Thymus (tissue), 11 donors: ENCODE measurements at regions not wholly inside any gene's neighbourhood (a gene's known extent, or its start where the extent isn't known, plus 50 kb on each side); places are given as distances from the start of the nearest gene placed in this dataset.

ENCODE experiments used
- DNase-seq, 9 donors: peaks; one replicate each; pipeline ENCODE4 v3.0.0-alpha.2; 2013; ENCODE audit warnings: low spot score in 9 of 9, low read depth in 6 of 9, missing footprints in 1 of 9
- H3K27ac ChIP-seq, 2 donors: one replicate each; pipeline ENCODE4 v1.5.1; 2013; ENCODE audit warnings: control low read depth in 1 of 2, low read depth in 1 of 2, low read length in 1 of 2, mild to moderate bottlenecking in 1 of 2, moderate library complexity in 1 of 2
- H3K27me3 ChIP-seq, 2 donors: one replicate each; pipeline ENCODE4 v1.5.1; 2013; ENCODE audit warnings: low read length in 1 of 2; ENCODE audit not compliant: control insufficient read depth in 2 of 2, insufficient read depth in 1 of 2
- H3K36me3 ChIP-seq, 2 donors: one replicate each; pipeline ENCODE4 v1.5.1; 2013; ENCODE audit warnings: low read length in 1 of 2, mild to moderate bottlenecking in 1 of 2, moderate library complexity in 1 of 2; ENCODE audit not compliant: control insufficient read depth in 2 of 2, insufficient read depth in 2 of 2
- H3K4me1 ChIP-seq, 2 donors: one replicate each; pipeline ENCODE4 v1.5.1; 2013; ENCODE audit warnings: low read length in 2 of 2; ENCODE audit not compliant: control insufficient read depth in 2 of 2, insufficient read depth in 2 of 2
- H3K4me3 ChIP-seq, 2 donors: one replicate each; pipeline ENCODE4 v1.5.1; 2013; ENCODE audit warnings: low read length in 2 of 2, control low read depth in 1 of 2, mild to moderate bottlenecking in 1 of 2
- H3K9me3 ChIP-seq, 2 donors: one replicate each; pipeline ENCODE4 v1.5.1; 2013; ENCODE audit warnings: low read length in 1 of 2, mild to moderate bottlenecking in 1 of 2; ENCODE audit not compliant: control insufficient read depth in 2 of 2, insufficient read depth in 1 of 2
- WGBS: extraction: QIAGEN DNeasy Blood & Tissue Kit; methylation state at CpG from one replicate; pipeline ENCODE4 v1.1.7; 2013; 5-methylcytosine and 5-hydroxymethylcytosine counted together
- donor health status: healthy.

- no peak overlapping the region for H3K27ac ChIP-seq
- 84% methylated on average over 2 of the region's 2 CpGs for WGBS
- no peak overlapping the region for H3K4me3 ChIP-seq
- H3K4me1 ChIP-seq: no peaks in the 10 kb centered on the region
- DNase-seq: no peak
- H3K36me3 ChIP-seq: no peaks in the 10 kb centered on the region
- no peaks in the 10 kb centered on the region for H3K27me3 ChIP-seq
- no peaks in the 10 kb centered on the region for H3K9me3 ChIP-seq
These were observed 208.7 kb downstream of the LMX1A start for GRCh38 chr1:165147799-165148198.

- no peaks in the 10 kb centered on the region for H3K27me3 ChIP-seq
- DNase-seq: peak in 6 of 9 donors; percentile 11 to 46 (median 22)
- H3K36me3 ChIP-seq: no peaks in the 10 kb centered on the region
- no peak overlapping the region for H3K4me3 ChIP-seq
- 30% methylated on average over 12 of the region's 12 CpGs for WGBS
- no peaks in the 10 kb centered on the region for H3K9me3 ChIP-seq
- H3K4me1 ChIP-seq: no peaks in the 10 kb centered on the region
- no peak overlapping the region for H3K27ac ChIP-seq
These were observed 211.6 kb downstream of the LMX1A start for GRCh38 chr1:165144757-165145397.

- no peaks in the 10 kb centered on the region for H3K9me3 ChIP-seq
- H3K27ac ChIP-seq: no peak overlapping the region
- no peaks in the 10 kb centered on the region for H3K4me1 ChIP-seq
- H3K4me3 ChIP-seq: no peak overlapping the region
- H3K36me3 ChIP-seq: no peaks in the 10 kb centered on the region
- WGBS: 56% methylated on average over 4 of the region's 4 CpGs
- no peaks in the 10 kb centered on the region for H3K27me3 ChIP-seq
- peak in 5 of 9 donors; percentile 4 to 18 (median 12) for DNase-seq
These were observed 213.0 kb downstream of the LMX1A start for GRCh38 chr1:165143437-165144065.

GRCh38 chr1:165138960-165139359 is 217.6 kb downstream of the LMX1A start:
- Histone ChIP-seq H3K4me1 (no peaks in the 10 kb centered on the region), H3K36me3 (no peaks in the 10 kb centered on the region), H3K9me3 (no peaks in the 10 kb centered on the region), H3K27me3 (no peaks in the 10 kb centered on the region), H3K4me3 (no peak overlapping the region), H3K27ac (no peak overlapping the region)
- no peak for DNase-seq
- 77% methylated on average over 1 of the region's 1 CpG for WGBS

GRCh38 chr1:165137551-165138316 is 218.8 kb downstream of the LMX1A start:
- H3K27ac ChIP-seq: no peak overlapping the region
- no peaks in the 10 kb centered on the region for H3K4me1 ChIP-seq
- H3K27me3 ChIP-seq: no peaks in the 10 kb centered on the region
- no peaks in the 10 kb centered on the region for H3K9me3 ChIP-seq
- no peak for DNase-seq
- WGBS: 86% methylated on average over 5 of the region's 5 CpGs
- H3K4me3 ChIP-seq: no peak overlapping the region
- no peaks in the 10 kb centered on the region for H3K36me3 ChIP-seq

GRCh38 chr1:165134431-165134830 is 222.1 kb downstream of the LMX1A start:
- DNase-seq: no peak
- no peaks in the 10 kb centered on the region for H3K9me3 ChIP-seq
- H3K4me1 ChIP-seq: no peaks in the 10 kb centered on the region
- WGBS: 91% methylated on average over 4 of the region's 4 CpGs
- H3K27ac ChIP-seq: no peak overlapping the region
- no peak overlapping the region for H3K4me3 ChIP-seq
- no peaks in the 10 kb centered on the region for H3K36me3 ChIP-seq
- no peaks in the 10 kb centered on the region for H3K27me3 ChIP-seq

GRCh38 chr1:165129568-165130164 is 226.8 kb downstream of the LMX1A start:
- no peaks in the 10 kb centered on the region for H3K4me1 ChIP-seq
- no peaks in the 10 kb centered on the region for H3K36me3 ChIP-seq
- 17% methylated on average over 6 of the region's 6 CpGs for WGBS
- H3K27ac ChIP-seq: no peak overlapping the region
- DNase-seq: peak in 5 of 9 donors; percentile 11 to 38 (median 15)
- no peak overlapping the region for H3K4me3 ChIP-seq
- H3K27me3 ChIP-seq: no peaks in the 10 kb centered on the region
- no peaks in the 10 kb centered on the region for H3K9me3 ChIP-seq

- H3K36me3 ChIP-seq: no peaks in the 10 kb centered on the region
- H3K4me3 ChIP-seq: no peak overlapping the region
- no peaks in the 10 kb centered on the region for H3K27me3 ChIP-seq
- DNase-seq: no peak
- no peaks in the 10 kb centered on the region for H3K9me3 ChIP-seq
- 88% methylated on average over 4 of the region's 4 CpGs for WGBS
- no peak overlapping the region for H3K27ac ChIP-seq
- H3K4me1 ChIP-seq: no peaks in the 10 kb centered on the region
These were observed 231.7 kb downstream of the LMX1A start for GRCh38 chr1:165124772-165125171.

- Histone ChIP-seq H3K4me3 (no peak overlapping the region), H3K36me3 (no peaks in the 10 kb centered on the region), H3K27me3 (peaks cover 0 to 28% of the 10 kb centered on the region in 2 donors), H3K4me1 (no peaks in the 10 kb centered on the region), H3K9me3 (no peaks in the 10 kb centered on the region), H3K27ac (no peak overlapping the region)
- 37% methylated on average over 5 of the region's 5 CpGs for WGBS
- DNase-seq: no peak
These were observed 237.4 kb downstream of the LMX1A start for GRCh38 chr1:165119086-165119485.
